GM12892 (cell line): ENCODE measurements at regions not wholly inside any gene's neighbourhood (a gene's known extent, or its start where the extent isn't known, plus 50 kb on each side); places are given as distances from the start of the nearest gene placed in this dataset.

Source experiments
- POLR2A ChIP-seq: IDR thresholded peaks from 2 replicates; pipeline ENCODE4 v1.6.1; 2011; ENCODE audit warnings: low read depth, low read length, control low read depth
- POLR2AphosphoS5 ChIP-seq: IDR thresholded peaks from 2 replicates; pipeline ENCODE4 v1.6.1; 2011; ENCODE audit warnings: low read depth, low read length, control low read depth
- TAF1 ChIP-seq: IDR thresholded peaks from 2 replicates; pipeline ENCODE4 v1.6.1; 2011; ENCODE audit warnings: low read depth, mild to moderate bottlenecking, control low read depth, low read length, borderline replicate concordance

- no peak for TF ChIP-seq POLR2A
- no peak for TF ChIP-seq POLR2AphosphoS5
- TF ChIP-seq TAF1 = no peak
Observed at GRCh38 chr6:43890197-43891062, 120.4 kb downstream of the VEGFA start.
